GM06990 (cell line): ENCODE measurements at regions not wholly inside any gene's neighbourhood (a gene's known extent, or its start where the extent isn't known, plus 50 kb on each side); places are given as distances from the start of the nearest gene placed in this dataset.

ENCODE experiments used
- DNase-seq: peaks from one replicate; pipeline ENCODE4 v3.0.0-alpha.2; 2011; ENCODE audit not compliant: insufficient read length; ENCODE audit errors: extremely low read depth
- H3K27me3 ChIP-seq: replicated peaks from 2 replicates; pipeline ENCODE4 v1.6.0; 2011; ENCODE audit warnings: low read length; ENCODE audit not compliant: control insufficient read depth, insufficient read depth
- H3K36me3 ChIP-seq: 2 replicates; pipeline ENCODE4 v1.5.1; 2011; ENCODE audit warnings: low read length; ENCODE audit not compliant: control insufficient read depth, insufficient read depth
- H3K4me3 ChIP-seq: replicated peaks from 2 replicates; pipeline ENCODE4 v1.5.1; 2011; ENCODE audit warnings: low read depth, mild to moderate bottlenecking, control low read depth, low read length
- CTCF ChIP-seq: IDR thresholded peaks from 2 replicates; pipeline ENCODE4 v1.5.1; 2011; ENCODE audit warnings: low read length, control low read depth, mild to moderate bottlenecking, inconsistent platforms; ENCODE audit not compliant: insufficient read depth, poor library complexity, severe bottlenecking

GRCh38 chr22:19663821-19664355, 50.4 kb upstream of the SEPTIN5 start:
- Histone ChIP-seq H3K4me3 (no peak overlapping the region), H3K27me3 (no peaks in the 10 kb centered on the region; the same call in 1 of the 2 replicates), H3K36me3 (no peaks in the 10 kb centered on the region)
- no peak for TF ChIP-seq CTCF
- DNase-seq, result no peak

DNA sequence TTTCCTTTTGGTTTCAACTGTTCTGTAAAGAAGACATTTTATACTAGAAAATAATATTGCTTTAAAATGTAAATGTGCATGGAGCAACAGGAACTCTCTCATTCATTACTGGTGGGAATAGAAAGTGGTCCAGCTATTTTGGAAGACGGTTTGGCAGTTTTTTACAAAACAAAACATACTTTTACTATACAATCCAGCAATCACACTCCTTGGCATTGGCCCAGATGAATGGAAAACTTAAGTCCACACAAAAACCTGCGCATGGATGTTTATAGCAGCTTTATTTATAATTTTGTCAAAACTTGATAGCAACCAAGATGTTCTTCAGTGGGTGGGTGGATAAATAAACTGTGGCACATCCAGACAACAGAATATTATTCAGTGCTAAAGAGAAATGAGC, 49.9 kb upstream of the SEPTIN5 start:
- no peak overlapping the region for H3K4me3 ChIP-seq
- no peaks in the 10 kb centered on the region for H3K36me3 ChIP-seq
- no peaks in the 10 kb centered on the region; the same call in 1 of the 2 replicates for H3K27me3 ChIP-seq
- no peak for DNase-seq
- TF ChIP-seq CTCF, result no peak
